ENCODE measurements at regions not wholly inside any gene's neighbourhood (a gene's known extent, or its start where the extent isn't known, plus 50 kb on each side); places are given as distances from the start of the nearest gene placed in this dataset.

GRCh38 chr9:79974806-79975422 lies 403.1 kb downstream of the TLE4 start:
- no peak for TF ChIP-seq CTCF (conservative IDR thresholded peaks at IDR 0.05)
- TF ChIP-seq ZFX (IDR thresholded peaks at IDR 0.05), result no peak

Data from C4-2B (cell line).